Kidney glomerular epithelial cell (primary cell): ENCODE measurements at regions not wholly inside any gene's neighbourhood (a gene's known extent, or its start where the extent isn't known, plus 50 kb on each side); places are given as distances from the start of the nearest gene placed in this dataset.

Experiments used
- DNase-seq: peaks from one replicate; lab custom pipeline; 2025; lab: John Stamatoyannopoulos, UW

DNA sequence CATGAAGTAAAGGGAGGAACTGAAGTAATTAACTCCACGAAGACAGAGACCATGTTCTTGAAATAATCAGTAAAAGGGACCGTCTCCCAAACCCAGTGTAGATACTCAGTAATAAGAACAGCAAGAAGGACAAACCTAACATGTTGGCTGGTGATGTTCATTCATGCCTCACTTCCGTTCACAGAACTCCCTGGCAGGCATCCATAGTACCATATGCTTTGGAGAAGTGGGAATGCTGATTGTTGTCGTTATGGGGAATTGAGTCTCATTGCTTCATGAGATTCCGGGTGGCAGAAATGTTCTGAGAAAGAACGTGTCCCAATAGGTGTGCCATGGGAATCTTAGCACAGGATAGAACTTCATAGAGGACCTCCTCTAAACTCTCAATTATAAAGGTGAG, 452.3 kb downstream of the ZSWIM6 start:
- no peak for DNase-seq

DNA sequence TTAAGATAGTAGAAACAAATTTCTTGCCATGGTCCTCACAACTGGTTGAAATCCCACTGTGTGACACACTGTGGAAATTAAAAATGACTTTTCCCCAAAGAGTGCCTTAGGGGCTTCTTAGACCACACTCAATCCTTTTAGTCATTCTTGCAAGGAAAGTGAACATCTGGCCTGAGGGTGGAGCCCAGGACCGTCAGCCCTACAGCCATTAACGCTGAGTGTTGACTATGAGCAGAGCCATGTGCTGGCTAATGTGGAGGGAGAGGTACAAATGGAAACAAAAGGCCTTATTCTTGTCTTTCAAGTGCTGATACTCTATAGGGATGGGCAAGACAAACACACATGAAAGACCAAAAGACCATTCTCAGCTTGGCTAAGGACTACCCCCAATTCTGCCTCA, 456.5 kb downstream of the ZSWIM6 start:
- DNase-seq = no peak

DNA sequence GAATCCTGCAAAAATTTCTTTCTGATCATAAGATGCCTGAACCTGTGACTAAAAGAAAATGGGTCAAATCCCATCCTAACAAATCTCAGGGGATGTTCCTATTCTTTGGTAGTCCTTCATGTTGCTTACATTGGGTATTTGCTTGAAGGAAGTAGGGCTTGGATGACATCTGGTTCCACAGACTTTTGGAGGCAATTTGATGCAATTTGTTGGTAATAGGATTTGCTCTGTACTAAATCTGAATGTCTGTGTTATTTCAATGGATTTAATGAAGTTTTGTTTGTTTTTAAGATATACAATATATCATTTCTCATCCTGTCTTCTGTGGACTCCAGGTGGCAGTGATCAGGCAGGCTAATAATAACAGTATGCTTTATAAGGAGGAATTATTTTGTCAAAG, 457.9 kb downstream of the ZSWIM6 start:
- no peak for DNase-seq

DNA sequence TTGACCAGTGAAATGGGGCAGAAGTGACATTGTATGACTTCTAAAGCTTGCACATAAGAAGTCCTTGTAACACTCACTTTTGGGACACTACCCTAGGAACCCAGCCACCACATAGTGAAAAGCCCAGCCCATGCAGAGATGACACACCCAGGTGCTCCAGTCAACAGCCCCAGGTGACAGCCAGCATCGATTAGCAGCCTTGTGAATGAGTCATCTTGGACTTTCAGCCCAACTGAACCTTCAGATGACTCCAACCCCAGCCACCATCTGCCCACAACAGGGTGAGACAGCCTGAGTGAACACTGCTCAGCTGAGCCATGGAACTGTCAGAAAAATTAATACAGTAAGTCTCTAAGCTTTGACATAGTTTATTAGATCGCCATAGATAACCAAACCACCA, 458.6 kb downstream of the ZSWIM6 start:
- DNase-seq = no peak

GRCh38 chr5:61796773-61797172, 464.7 kb downstream of the ZSWIM6 start:
- DNase-seq = no peak

DNA sequence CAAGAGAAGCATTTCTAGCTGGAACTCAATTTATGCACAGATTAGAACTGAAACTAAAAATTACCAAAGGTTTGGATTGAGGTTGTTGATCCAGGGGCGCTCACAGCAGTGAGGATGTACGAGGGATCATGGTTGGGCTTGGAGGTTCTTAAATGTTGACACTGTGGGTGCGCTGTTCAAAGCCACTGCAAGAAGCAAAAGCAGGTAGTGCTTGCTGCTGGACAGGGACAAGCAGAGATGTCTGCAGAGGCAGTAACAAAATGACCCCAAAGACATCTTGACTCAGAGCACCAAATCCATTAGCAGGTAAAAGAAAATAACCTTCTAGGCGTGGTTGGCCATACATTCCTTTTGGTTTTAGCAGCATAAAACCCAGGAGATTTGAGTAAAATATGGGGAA, 468.4 kb downstream of the ZSWIM6 start:
- no peak for DNase-seq

- no peak for DNase-seq
Observed at GRCh38 chr5:61801174-61801573, 469.1 kb downstream of the ZSWIM6 start.

- no peak for DNase-seq
Observed at GRCh38 chr5:61802456-61802855, 470.4 kb downstream of the ZSWIM6 start.

DNA sequence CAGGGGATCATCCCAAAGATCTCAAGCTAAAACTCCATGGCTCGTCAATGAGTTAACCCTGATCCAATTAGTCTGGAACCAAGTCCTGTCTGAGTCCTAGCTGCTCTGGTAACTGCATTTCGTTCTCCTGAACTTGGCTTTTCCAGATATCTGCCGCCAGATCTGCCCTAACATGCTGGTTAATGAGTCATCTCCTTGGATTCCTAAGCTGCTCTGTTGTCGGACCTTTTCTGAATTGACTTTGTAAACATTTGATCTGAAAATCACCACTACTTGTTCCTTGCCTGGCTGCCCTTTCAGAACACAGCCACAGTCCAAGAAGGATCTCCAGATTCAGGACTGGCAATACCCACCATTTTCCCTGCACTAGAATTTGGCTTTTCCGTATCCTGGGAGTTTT, 473.0 kb downstream of the ZSWIM6 start:
- DNase-seq = peak; percentile 72

DNA sequence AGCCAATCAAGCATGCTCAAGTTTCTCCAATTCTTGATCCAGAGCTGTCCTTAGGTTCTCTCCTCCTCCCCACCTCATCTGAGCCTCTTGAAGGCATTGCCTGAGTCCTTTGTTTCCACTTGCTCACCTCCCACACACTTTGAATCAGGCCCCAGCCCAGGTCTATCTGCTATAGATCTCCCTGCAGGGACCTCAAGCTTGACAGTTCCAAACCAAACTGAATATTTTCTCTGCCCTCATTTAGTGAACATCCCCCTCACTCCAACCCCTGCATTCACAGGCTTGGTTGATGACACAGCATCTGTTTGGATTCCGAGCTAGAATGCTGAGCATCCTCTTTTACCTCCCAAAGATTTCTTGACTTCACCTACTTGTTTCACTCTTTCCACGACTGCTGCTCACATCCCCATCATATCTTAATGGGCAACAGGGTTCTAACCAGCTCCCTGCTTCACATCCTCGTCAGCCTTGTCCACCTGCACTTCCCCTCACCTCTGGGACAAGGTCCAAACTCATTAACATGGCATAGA, 474.5 kb downstream of the ZSWIM6 start:
- no peak for DNase-seq

DNA sequence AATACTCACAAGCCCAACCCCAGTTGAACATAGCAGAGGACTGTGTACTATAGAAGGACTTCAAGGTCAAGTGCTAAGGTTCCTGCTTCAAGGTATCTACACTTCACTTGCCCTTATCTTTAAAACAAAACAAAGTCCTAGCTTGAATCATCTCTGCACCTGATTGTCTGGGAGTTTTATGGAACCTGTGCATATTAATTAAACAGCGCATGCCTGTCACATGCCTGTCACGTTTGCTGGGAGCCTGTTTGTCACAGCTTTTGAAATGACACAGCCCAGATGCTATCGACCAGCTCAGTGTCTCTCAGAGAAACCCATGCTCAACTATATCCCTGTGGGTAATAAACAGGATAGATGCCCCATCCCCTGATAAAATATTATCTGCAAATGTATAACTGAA, 476.0 kb downstream of the ZSWIM6 start:
- DNase-seq = no peak

GRCh38 chr5:61808909-61809308, 476.9 kb downstream of the ZSWIM6 start:
- no peak for DNase-seq

DNA sequence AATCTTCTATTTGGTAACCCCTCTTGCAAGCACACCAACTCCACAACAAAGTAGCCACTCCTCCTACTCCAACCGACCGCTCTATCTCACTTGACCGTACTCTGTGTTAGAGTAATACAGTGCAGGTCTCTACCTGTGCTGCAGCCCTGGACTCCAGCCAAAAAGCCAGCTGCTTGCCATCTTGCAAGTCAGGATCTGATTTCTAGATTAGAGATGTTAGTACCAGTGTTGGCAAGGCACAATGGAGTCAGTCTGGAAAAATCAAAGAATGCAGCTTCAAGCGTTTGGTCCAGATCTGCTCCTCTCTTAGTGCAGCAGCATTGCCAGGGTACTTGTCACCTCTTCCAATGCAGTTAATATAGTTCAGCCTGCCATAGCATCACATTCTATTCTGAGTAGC, 477.6 kb downstream of the ZSWIM6 start:
- DNase-seq = no peak

GRCh38 chr5:61811052-61811451, 479.0 kb downstream of the ZSWIM6 start:
- DNase-seq = no peak

GRCh38 chr5:61813361-61813760, 481.3 kb downstream of the ZSWIM6 start:
- no peak for DNase-seq

DNA sequence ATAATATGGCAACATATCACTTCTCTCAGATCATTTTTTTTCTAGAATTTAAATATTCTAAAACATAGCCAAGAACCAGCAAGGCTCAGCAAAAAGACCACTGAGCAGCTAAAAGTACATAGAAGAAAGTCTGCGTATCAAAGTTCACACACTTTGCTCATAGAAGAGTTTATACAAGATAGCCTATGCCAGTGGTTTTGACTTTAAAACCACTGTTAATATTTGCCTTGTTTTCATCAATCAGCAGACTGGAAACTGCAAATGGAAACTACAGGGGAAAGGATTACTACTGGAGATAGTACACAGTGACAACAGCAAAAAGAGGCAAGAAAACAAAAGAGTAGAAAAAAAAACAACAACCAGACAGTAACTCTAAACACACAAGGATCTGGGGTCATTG, 483.3 kb downstream of the ZSWIM6 start:
- DNase-seq = no peak

DNA sequence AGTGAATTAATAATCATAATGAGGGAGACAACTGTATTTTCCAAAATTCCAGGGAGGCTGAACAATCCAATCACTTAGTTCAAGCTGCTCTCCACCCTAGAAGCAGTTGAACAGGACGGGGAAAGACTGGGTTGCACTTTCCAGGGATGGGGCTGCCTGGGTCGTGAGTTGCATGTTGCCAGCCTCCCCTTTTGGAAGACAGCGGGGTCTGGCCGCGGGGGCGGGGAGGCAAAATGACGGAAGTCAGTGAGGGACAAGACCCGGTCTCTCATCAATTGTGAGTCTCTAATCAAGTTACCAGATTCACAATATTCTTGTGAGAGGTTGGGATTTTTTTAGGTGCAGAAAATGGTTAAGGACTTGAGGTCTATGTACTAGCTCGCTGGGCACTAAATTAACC, 484.1 kb downstream of the ZSWIM6 start:
- no peak for DNase-seq

DNA sequence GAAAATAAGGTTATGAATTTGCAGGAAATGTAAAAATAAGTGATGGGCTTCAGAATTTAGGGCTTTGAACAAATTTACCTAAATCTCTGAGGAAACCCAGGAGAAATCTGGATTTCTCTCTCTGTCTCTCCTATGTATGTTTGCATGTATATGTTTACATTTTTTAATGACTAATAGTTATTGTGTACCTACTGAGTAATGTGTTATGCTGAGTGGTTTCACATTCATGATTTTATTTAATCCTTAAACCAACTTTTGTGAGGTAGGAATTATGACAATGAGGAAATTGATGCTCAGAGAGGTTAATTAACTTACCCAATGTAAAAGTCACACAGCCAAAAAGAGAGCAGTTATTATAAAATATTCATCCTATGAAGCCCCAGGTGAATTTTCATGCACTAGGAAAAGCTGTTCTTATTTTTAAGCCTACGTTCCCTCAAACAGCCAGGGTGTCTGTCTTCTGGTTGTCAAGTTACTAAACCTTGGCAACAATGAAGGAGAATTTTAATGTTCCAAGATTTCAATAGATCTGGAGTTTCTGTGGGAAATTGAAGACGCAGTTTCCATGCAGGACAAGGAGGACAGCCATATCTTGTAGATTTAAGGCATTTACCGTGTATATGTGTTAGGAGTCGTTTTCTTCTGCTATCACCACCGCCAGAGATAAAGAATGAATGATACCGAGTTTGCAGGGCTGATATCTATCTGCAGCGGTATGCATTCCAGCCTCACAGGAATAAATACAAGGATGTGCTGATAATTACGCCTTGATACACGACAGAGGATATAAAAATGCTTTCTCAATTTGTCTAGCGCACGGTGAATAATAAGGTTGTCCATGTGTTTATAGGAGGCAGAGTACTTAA, 484.8 kb downstream of the ZSWIM6 start:
- DNase-seq = no peak

- peak; percentile 61 for DNase-seq
Observed at GRCh38 chr5:61817472-61818326, 485.6 kb downstream of the ZSWIM6 start.

DNA sequence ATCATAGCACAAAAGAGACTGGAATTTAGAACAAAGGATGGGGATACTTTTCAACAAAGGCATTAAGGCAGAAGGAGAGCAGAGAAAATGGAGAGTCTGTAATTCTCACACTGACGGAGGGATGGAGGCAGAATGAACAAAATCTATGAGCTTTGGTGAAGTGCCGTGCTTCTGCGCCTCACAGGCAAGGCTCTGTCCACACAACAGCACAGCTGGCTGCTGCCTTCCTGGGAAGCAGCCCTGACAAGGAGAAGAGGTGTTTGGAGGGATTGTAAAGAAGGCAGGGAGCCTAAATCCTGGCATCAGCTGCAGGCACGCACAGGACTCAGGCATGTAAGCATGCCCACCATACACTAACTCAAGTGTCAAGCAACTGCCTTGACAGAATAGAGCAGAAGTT, 485.2 kb upstream of the KIF2A start:
- DNase-seq = no peak

DNA sequence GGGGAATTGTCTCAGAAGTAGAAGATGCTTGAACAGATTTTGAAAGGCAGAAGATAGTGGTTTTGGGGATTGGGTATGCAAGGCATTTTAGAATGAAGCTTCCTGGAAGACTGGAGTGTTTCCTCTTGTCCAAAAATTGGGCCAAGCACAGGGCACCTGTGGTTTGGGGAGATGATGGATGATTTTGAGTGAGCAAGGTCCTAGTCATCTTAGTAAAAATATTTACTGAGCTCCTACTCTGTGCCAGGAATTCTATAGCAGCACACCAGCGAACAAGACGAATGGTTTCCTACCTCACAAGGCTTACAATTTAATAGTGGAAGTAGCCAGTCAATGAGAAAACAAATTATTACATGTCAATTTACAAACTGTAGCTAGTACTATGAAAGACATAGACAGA, 484.4 kb upstream of the KIF2A start:
- DNase-seq = no peak

DNA sequence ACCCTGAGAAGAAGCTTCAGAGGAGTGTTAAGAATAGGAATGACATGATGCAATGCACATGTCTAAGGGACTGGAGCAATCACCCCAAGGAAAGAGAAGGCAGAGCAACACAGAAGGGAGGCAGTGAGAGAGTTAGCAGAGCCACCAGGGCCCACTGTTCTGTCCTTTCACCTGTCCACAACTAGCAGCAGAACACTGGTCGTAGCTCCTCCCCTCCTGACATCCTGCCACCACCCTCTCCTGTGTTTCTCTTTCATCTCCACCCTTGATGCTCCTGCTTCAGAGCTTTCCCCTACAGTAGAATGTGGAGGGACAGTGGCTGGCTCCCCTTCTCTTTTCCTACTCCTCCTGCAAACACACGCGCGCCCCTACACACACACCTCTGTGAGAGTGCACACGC, 483.4 kb upstream of the KIF2A start:
- no peak for DNase-seq

DNA sequence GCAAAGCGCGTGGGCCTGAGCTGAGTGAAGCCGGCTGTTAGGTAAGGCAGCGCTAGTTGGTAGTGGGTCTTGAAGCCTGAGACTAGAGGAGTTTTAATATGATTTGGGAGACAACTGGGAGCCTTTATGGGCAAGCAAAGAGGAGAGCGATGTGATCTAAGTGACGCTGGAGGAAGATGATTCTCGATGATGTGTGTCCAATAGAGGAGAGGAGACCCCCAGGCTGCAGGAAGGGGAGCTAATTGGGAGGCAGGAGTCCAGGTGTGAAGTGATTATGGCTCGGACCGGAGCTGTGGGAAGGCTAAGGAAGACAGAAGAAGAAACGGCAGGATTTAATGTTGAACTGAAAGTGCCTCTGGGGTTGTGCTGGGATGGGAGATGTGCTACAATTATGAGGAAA, 482.9 kb upstream of the KIF2A start:
- no peak for DNase-seq
